HFFc6 (cell line): ENCODE measurements at regions not wholly inside any gene's neighbourhood (a gene's known extent, or its start where the extent isn't known, plus 50 kb on each side); places are given as distances from the start of the nearest gene placed in this dataset.

Experiments used
- DNase-seq: peaks from one replicate; pipeline ENCODE4 v3.0.0-alpha.2; 2018
- H3K27ac Mint-ChIP-seq: 2 replicates; pipeline ENCODE4 v1.8.0; 2020; ENCODE audit warnings: mild to moderate bottlenecking, mixed read lengths
- H3K27me3 Mint-ChIP-seq: 2 replicates; pipeline ENCODE4 v1.8.0; 2021; ENCODE audit warnings: mild to moderate bottlenecking, moderate library complexity, mixed read lengths; ENCODE audit not compliant: insufficient read depth
- H3K36me3 Mint-ChIP-seq: 2 replicates; pipeline ENCODE4 v1.8.0; 2021; ENCODE audit warnings: low read depth, mixed read lengths
- H3K4me1 Mint-ChIP-seq: 2 replicates; pipeline ENCODE4 v1.8.0; 2020; ENCODE audit warnings: low read depth, mixed read lengths
- H3K4me3 Mint-ChIP-seq: 2 replicates; pipeline ENCODE4 v1.8.0; 2020; ENCODE audit warnings: mild to moderate bottlenecking, moderate library complexity, mixed read lengths
- H3K9me3 Mint-ChIP-seq: 2 replicates; pipeline ENCODE4 v1.8.0; 2020; ENCODE audit warnings: mild to moderate bottlenecking, mixed read lengths
- TF ChIP-seq, protein P1 (sequence below): fragments of 200-600 bp; sonication (generic); IDR thresholded peaks from 2 replicates; pipeline ENCODE4 v1.5.0; 2021; ENCODE audit warnings: antibody characterized with exemption, mild to moderate bottlenecking

DNA sequence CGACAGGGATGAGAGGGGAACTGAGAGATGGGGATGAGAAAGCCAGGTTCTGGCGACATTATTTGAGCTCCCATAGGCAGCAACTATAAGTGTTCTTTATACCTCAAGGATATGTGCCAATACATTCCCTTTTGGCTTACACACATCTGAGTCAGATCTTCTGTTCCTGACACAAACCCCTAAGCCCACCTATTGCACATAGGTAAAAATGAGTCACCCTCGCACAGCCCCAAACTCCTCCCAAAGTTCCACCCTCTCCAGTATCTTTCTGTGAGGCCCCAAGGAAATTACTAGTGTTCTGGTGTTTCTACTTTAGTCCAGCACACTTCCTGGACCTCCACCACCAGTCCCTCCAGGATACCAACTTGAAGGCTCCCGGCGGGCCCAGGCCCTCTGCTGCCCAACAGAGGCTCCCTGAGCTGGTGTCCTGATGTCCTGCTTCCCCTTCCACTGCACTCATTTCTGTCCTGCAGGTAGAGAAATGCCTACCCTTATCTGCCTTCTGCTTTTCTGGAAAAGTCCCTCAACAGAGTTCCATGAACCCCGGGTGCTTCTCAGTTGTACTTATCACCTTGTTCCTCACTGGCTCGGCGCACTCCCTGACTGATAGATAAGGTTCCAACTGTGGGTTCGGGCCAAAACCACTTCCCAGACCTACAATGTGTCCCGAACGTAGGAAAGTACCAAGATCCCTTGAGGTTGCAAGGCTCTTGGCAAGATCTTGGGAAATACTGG, 125.5 kb downstream of the EN1 start:
- Mint-ChIP-seq H3K27me3 (peaks cover 6% of the 10 kb centered on the region), H3K27ac (no peak overlapping the region), H3K4me3 (no peak overlapping the region), H3K4me1 (peaks cover 9% of the 10 kb centered on the region), H3K9me3 (peaks cover under 1% of the 10 kb centered on the region), H3K36me3 (no peaks in the 10 kb centered on the region)
- TF ChIP-seq, protein P1, sequence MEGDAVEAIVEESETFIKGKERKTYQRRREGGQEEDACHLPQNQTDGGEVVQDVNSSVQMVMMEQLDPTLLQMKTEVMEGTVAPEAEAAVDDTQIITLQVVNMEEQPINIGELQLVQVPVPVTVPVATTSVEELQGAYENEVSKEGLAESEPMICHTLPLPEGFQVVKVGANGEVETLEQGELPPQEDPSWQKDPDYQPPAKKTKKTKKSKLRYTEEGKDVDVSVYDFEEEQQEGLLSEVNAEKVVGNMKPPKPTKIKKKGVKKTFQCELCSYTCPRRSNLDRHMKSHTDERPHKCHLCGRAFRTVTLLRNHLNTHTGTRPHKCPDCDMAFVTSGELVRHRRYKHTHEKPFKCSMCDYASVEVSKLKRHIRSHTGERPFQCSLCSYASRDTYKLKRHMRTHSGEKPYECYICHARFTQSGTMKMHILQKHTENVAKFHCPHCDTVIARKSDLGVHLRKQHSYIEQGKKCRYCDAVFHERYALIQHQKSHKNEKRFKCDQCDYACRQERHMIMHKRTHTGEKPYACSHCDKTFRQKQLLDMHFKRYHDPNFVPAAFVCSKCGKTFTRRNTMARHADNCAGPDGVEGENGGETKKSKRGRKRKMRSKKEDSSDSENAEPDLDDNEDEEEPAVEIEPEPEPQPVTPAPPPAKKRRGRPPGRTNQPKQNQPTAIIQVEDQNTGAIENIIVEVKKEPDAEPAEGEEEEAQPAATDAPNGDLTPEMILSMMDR = no peak
- DNase-seq = no peak

DNA sequence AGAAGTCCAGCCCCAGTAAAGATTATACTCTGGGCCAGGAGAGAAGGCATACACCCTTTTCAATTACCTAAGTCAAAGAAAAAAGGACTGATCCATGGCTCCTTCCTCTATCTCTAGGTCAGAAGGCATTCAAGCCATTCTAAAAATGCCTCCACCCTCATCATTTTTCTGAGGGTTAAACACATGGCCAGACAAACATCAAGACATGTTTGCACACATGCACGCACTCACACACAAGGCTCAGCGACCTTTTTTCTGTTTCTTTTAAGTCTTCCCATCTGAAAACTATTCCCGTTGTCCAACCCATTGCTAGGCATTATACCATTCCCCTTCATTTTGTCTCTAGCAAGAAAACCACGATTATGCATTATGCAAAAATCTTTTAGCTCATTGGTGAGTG, 126.6 kb downstream of the EN1 start:
- H3K27me3 Mint-ChIP-seq = peaks cover 6% of the 10 kb centered on the region
- peaks cover 9% of the 10 kb centered on the region for H3K4me1 Mint-ChIP-seq
- no peaks in the 10 kb centered on the region for H3K9me3 Mint-ChIP-seq
- TF ChIP-seq, protein P1 = no peak
- H3K4me3 Mint-ChIP-seq = no peak overlapping the region
- no peak overlapping the region for H3K27ac Mint-ChIP-seq
- DNase-seq = no peak
- no peaks in the 10 kb centered on the region for H3K36me3 Mint-ChIP-seq

DNA sequence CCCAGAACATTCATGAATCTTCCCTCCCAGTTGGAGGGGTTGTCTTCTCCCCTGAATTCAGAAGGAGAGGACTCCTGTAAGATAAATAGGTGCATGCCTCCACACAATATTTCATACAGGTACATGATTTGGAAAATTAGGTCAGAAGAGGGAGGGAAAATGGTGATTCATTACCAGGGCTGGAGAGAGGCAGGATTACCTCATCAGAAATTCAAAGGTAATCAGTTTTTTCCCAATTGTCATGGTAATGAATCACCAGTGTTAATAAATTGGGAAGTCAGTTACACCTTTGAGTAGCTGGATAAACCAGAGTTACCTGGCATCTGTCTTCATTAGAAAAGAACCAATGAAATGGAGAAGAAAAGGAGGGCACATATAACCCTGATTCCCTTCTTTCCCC, 128.5 kb downstream of the EN1 start:
- Mint-ChIP-seq H3K9me3 (no peaks in the 10 kb centered on the region), H3K27ac (no peak overlapping the region), H3K4me1 (peaks cover 9% of the 10 kb centered on the region), H3K27me3 (peaks cover 3% of the 10 kb centered on the region), H3K4me3 (no peak overlapping the region), H3K36me3 (no peaks in the 10 kb centered on the region)
- DNase-seq = no peak
- TF ChIP-seq, protein P1 = no peak

DNA sequence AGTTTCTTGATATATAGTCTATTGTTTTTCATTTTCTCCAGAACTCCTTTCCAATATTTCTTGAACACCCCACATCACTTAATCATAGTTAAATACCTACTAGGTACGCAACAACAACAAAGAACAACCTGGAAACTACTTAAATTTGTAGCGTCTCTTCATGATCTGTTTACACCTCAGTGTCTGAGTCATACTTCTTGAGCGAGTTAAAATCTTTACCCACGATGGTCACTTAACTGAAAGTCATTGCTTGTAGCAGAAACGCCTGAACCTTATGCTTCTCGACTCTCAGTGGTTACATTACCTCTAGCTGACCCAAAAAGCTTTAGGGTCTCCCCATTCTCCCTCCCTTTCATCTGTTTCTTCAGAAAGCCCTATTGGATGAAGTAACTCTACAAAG, 131.3 kb downstream of the EN1 start:
- Mint-ChIP-seq H3K36me3 (no peaks in the 10 kb centered on the region), H3K4me1 (no peaks in the 10 kb centered on the region), H3K9me3 (no peaks in the 10 kb centered on the region), H3K27me3 (peaks cover 3% of the 10 kb centered on the region), H3K27ac (no peak overlapping the region), H3K4me3 (no peak overlapping the region)
- TF ChIP-seq, protein P1 = no peak
- no peak for DNase-seq

DNA sequence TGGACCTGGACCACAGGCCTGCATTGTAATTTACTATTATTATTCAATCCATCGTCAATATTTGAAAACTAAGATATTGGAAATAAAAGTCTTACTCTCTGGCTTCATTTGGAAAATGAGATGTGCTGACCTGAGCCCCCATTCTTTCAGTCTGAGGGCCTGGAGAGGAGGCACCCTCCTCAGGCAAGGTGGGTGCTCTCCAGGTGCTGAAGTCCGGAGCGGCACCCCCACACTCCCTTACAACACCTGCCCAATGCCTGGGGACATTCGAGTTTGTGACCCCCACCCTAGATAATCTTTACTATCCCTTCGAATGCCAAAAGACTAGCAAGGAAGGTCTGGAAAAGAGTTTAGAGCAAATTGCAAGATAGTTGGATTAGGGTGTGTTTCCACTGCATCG, 133.3 kb downstream of the EN1 start:
- Mint-ChIP-seq H3K9me3 (no peaks in the 10 kb centered on the region), H3K27ac (no peak overlapping the region), H3K4me1 (no peaks in the 10 kb centered on the region), H3K4me3 (no peak overlapping the region), H3K36me3 (no peaks in the 10 kb centered on the region), H3K27me3 (peaks cover 10% of the 10 kb centered on the region)
- TF ChIP-seq, protein P1 = no peak
- no peak for DNase-seq
